HCEC 1CT (cell line): ENCODE measurements at regions not wholly inside any gene's neighbourhood (a gene's known extent, or its start where the extent isn't known, plus 50 kb on each side); places are given as distances from the start of the nearest gene placed in this dataset.
"Not testable (repeated sequence)": the region's sequence is repeated elsewhere in the genome, so short reads cannot be mapped to it uniquely, and the experiment has no call there.

Experiments used
- DNase-seq: peaks from one replicate; pipeline ENCODE4 v3.0.0-alpha.2; 2017

DNA sequence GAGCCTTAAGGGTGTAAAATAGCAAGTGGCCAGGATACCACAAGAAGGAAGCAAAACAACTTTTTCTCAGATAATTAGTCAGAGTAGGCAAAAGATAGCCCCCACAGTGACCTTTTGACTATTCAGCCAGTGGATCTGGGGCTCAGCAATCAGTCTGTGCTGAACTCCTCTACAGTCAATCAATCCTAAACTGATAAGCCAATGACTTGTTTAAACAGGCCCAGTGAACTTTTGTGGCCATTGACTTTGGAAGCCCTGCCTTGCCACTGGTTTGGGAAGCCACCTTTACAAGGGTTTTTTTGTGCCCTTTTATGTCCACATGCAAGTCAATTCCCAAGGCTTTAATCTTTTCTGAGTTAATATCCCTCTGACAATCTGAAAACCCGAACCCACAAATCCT lies 1565.0 kb upstream of the WWC1 start:
- no peak for DNase-seq

DNA sequence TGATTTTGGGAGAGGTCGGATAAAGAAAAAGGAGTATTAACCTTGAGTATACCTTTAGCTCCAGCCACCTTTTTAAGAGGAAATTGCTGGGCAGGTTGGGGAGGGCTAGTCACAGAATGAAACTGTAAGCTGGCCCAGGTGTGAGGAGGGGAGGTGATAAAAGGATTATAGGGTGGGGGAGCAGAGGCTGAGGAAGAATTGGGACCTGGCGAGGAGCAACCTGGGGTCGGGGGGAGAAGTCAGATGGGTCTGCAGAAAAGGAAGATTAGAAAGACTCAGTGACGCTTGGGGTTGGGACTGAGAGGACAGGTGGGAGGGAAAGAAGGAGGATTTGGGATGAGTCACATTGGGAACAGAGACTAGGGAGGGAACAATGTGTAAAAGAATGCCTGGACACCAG lies 1548.5 kb upstream of the WWC1 start:
- not testable (repeated sequence) for DNase-seq

DNA sequence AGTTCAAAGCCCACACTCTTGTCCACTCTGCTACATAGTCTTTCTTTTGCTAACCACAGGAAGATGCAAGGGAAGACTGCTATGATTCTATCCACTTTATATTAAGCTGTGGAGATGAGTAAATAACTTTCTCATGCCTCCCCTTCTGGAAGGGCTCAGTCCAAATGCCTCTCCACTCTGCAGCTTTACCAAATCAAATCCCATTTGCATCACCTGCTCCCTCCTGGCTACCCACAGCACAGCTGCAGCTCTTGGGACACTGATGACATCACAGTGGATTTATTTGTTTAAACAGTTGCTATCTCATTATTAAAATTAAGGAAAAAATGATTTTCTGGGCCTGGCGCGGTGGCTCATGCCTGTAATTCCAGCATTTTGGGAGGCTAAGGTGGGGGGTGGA lies 1544.9 kb upstream of the WWC1 start:
- no peak for DNase-seq

DNA sequence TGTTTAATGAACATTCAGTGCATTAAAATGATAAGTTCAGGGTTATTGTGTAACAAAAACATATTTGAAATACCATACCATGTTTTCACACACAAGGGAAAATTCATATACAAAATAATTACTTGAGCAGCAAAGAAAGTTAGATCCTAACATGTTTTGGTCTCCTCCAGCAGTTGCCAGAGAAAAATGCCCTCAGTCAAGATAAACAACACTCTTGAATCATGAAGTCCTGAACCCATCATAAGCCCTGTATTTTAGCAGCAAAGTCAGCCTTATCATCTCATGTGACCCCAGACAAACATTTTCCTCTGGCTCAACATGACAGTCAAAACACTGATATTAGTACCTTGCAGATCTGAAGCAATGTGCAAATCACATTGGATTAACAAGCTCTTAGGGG lies 1541.1 kb upstream of the WWC1 start:
- no peak for DNase-seq

DNA sequence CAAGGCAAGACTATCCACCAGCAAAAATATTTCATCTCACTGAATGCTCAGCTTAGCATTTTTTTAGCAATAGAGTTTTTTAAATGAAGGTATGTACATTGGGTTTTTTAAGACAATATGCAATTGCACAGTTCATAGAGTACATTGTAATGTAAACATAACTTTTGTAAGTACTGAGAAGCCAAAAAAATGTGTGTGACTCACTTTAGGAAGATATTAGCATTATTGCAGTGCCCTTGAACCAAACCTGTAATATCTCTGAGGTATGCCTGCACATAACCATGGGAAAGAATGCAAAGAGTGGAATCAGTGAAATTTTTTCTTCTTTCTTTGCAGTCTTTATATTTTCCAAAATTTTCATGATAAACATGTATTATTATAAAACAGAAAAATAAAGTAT lies 1533.3 kb upstream of the WWC1 start:
- DNase-seq, result peak; percentile 55

DNA sequence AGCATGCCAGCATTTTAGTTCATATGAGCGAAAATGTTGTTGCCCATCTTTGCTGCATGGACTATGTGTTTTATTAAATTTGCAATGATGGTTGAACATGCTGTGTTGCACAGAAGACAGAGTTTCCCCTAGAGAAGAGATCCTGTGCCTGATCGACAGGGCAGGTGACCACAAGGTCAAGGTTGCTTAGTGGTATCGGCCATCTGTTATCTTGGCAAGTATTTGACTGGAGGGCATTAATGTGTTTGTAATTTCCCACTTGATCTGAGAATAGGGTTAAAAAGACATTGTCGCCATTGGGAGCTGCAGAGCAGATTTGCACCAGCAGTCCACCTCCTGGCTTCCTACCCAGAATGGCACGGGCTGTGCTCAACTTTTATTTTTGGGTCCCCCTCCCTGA lies 1523.6 kb upstream of the WWC1 start:
- DNase-seq, result no peak

DNA sequence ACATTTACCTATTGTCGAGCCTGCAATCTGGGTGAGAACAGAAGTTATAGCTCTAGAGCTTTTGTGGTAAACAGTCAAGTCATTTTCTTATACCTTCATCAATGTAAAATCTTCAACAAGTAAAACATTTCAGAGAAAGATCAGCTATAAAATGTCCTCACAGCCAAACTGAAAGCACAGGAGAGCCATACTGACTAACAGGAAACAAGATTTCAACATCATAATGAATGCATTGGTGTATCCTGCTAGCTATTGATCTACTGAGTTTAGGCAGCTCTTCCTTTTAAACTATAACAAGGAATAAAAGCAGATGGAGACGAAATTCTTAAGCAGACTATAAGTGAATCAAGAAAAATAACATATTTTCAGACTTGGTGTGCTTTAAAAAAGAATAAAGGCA lies 1522.9 kb upstream of the WWC1 start:
- DNase-seq, result peak; percentile 45

DNA sequence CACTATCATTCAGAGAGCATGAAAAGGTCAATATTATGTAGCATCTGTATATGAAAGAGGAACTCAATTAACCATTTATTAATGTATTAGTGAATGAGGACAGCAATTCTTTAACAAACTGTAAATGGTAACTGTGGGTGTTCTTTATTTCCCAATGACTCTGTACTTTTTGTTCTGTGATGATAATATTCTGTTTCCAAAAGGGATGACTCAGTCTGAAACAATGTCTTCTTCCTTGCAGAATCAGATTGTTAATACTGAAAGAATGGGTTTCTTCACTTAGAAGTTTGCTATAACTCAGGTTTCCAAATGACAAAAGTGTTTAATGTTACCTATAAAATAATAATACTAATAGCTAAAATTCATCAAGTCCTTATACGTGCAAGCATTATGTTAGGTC lies 1518.7 kb upstream of the WWC1 start:
- DNase-seq, result peak; percentile 61

DNA sequence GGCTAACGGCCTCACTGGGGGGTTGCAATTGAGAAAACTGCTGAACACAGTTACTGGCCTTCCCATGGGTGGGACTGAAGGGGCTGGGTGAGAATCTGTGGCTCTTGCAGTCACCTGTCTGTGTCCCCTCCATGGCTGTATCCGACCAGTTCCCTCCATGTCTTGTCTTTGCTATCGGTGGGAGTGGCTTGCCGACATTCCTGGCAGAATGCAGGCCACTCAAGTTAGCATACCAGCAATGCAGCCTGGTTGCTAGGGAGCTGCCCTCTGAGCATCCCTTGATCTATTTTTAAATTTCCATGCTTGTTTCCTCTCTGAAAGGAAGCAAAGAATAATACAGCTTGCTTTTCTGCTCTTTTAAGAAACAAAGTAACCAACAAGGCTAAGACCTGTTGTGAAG lies 1509.7 kb upstream of the WWC1 start:
- no peak for DNase-seq

DNA sequence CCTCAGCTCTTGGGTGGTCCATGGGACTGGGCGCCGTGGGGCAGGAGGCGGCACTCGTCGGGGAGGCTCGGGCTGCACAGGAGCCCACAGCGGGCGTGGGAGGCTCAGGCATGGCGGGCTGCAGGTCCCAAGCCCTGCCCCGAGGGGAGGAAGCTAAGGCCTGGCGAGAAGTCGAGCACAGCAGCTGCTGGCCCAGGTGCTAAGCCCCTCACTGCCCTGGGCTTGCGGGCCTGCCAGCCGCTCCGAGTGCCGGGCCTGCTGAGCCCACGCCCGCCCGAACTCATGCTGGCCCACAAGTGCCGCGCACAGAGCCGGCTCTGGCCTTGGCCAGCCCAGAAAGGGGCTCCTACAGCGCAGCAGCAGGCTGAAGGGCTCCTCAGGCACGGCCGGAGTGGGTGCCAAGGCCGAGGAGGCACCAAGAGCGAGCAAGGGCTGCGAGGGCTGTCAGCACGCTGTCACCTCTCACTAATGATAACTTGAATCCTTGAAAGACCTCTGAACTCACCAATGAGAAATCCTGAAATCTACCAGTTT lies 1506.8 kb upstream of the WWC1 start:
- no peak for DNase-seq

DNA sequence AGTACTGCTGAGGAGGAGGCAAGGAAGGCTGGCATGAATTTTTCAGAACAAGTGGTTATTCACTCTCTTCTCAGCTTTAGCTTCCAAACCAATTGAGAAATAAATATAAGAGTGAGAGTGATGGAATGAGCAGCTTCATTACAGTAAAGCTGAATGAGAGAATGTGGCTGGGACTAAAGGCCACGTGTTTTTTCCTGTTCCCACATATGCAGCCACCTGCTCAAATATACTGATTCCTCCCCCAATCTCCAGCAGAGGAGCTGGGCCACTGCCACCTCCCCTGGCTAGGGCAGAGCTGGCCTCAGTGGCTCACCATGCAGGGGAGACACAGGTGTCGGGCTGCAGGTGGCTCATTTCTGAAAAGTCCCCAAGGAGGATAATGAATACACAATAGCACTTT lies 1505.3 kb upstream of the WWC1 start:
- no peak for DNase-seq

DNA sequence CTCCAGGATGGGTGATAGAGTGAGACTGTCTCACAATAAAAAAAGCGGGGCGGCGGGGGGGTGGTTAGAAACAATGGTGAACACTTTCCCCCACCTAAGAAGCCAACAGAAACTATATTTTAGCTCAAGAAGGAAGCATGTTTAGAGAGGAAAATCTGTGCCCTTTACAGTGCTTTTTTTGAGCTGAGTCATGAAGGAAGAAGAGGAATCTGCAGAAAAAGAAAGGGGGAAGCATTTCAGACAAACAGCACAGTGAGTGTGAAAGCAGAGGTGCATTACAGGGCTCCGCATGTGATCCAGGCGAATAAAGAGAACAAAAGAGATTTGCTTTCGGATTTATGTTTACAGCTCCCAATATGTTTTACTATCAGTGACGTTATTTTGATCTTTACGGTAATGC lies 1504.6 kb upstream of the WWC1 start:
- DNase-seq, result no peak

DNA sequence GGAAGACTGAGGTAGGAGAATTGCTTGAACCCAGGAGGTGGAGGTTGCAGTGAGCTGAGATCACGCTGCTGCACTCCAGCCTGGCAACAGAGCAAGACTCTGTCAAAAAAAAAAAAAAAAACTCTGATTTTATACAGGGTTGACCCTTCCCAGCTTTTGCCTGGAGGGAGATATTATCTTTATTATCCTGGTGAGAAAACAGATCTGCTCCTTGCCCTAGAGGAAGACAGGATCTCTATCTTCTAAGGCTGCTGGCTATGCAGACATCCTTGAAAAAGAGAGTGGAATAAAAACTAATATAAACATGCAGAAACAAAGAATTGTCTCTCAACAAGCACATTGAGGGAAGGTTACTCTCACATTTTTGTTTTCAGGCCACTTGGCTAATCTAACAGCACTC lies 1503.4 kb upstream of the WWC1 start:
- DNase-seq, result no peak

DNA sequence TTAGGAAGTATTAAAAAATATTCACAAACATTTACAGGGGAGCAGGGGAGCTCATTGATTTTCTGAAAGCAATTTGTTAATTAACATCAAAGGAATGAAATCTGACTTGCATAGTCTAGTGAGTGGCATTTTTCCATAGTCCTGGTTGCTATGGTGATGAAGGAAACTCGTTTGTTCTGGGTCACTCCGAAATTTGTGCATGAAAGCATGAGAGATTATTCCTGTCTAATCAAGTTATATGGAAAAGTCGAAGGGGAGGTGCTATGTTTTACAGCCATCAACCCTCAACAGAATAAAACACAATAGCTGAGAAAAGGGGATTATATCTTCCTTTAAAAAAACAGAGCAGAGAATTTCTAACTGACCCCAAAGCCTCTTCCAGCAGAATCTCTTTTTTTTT lies 1495.7 kb upstream of the WWC1 start:
- DNase-seq, result no peak

DNA sequence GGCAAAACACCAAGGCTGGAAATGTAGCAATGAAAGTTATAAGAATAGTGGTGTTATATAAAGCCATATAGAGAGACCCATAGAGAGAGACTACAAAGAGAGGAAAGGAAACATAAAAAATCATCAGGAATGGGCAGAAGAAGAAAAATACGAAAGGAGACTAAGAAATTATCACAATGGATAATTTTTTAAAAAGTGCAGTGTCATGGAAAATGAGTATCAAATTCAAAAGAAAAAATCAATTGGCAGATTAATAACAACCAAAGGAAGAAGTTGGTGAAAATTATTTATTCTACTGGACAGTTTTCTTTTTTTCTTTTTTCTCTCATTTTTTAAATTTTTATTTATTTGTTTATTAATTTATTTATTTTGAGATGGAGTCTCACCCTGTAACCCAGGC lies 1488.4 kb upstream of the WWC1 start:
- DNase-seq, result no peak

DNA sequence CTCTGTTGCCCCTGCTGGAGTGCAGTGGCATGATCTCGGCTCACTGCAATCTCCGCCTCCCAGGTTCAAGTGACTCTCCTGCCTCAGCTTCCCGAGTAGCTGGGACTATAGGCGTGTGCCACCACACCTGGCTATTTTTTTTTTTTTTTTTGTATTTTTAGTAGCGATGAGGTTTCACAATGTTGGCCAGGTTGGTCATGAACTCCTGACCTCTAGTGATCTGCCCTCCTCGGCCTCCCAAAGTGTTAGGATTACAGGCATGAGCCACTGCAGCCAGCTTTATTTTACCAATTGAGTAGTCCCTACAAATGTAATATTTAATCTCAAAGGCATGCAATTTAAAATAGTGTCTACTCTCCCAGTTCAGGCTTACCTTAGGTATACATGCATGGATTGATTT lies 1487.2 kb upstream of the WWC1 start:
- DNase-seq, result not testable (repeated sequence)

DNA sequence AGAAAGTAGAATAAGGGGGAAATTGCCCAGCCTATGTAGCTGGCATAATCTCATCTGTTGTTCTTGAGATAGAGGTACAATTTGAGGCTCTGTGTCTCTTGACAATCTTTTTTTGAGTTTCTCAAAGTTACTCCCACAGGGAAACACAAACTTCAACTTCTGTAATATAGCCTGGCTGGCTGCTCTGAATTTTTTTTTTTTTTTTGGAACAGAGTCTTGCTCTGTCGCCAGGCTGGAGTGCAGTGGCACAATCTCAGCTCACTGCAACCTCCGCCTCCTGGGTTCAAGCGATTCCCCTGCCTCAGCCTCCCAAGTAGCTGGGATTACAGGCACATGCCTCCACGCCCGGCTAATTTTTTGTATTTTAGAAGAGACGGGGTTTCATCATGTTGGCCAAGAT lies 1486.8 kb upstream of the WWC1 start:
- DNase-seq, result not testable (repeated sequence)

DNA sequence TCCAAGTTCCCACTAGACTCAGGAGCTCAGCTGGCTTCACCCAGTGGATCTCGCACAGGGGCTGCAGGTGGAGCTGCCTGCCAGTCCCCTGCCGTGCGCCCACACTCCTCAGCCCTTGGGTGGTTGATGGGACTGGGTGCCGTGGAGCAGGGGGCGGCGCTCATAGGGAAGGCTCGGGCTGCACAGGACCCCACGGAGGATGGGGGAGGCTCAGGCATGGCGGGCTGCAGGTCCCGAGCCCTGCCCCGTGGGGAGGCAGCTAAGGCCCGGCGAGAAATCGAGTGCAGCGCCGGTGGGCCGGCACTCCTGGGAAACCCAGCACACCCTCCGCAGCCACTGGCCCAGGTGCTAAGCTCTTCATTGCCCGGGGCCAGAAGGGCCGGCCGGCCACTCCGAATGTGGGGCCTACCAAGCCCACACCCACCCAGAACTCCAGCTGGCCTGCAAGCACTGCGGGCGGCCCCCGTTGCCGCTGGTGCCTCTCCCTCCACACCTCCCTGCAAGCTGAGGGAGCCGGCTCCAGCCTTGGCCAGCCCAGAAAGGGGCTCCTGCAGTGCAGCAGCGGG lies 1481.3 kb upstream of the WWC1 start:
- not testable (repeated sequence) for DNase-seq

DNA sequence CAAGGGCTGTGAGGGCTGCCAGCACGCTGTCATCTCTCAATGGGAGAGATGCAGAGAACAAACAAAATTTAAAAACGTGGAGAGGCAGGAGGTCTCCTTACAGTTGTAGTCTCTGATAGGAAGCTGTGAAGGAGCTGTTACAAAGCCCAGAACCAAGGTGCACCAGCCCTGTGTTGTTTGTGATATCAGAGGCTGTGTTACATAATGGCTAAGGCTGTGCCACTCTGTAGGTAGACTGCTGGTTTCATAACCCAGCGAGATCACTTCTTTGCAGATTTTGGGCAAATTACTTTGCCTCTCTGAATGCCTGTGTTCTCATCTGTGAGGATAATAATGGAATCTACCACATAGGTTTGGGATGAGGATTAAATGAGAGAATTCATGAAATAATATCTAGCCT lies 1480.7 kb upstream of the WWC1 start:
- DNase-seq, result no peak

DNA sequence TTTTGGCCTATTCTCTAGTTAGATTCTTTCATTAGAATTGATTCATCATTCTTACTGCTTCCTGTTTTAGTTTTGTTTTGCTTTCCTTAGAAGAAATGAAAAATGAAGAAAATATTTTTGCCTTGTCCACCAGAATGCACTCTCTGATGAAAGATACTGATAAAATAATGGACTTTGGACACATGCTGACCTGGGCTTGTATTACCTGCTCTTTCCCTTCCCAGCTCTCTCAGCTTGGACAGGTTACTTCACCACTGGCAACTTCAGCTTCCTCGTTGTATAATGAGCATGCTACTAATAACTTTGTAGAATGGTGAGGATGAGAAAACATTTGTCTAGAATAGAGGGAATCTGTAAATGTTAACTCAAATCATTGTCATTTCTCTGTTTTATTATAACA lies 1468.1 kb upstream of the WWC1 start:
- no peak for DNase-seq

DNA sequence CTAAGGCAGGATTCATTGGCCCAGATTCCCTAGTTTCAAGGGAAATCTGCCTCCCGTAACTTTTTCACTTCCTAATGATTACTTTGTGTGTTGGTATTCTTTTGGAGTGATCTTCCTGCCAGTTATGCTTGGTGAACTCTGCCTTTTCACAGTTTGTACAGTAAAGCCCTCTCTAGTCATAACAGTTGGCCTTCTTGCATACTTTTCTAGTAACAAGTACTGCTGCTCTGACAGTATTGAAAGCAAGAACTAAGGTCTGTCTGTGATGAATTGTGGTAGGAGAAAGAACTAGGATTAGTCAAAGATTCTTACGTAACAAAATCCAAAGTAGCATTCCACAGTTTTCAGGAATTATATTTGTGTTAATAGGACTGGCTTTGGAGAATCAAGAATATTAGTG lies 1457.2 kb upstream of the WWC1 start:
- DNase-seq, result no peak

DNA sequence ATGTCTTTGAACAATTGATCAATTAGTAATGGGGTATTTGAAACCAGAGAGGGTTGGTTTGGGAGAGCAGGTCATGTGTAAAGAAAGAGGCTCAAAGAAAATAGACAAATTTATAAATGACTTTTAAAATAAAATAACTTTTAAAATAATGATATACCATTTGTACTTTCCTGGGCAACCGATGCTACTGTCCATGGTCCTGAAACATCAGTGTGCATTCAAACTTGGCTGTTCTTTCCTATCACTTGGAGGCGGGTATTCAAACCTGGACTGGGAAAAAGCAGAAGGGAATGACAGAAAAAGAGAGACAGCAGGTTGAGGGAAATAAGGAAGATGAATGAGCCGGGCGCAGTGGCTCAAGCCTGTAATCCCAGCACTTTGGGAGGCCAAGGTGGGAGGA lies 1446.4 kb upstream of the WWC1 start:
- no peak for DNase-seq

DNA sequence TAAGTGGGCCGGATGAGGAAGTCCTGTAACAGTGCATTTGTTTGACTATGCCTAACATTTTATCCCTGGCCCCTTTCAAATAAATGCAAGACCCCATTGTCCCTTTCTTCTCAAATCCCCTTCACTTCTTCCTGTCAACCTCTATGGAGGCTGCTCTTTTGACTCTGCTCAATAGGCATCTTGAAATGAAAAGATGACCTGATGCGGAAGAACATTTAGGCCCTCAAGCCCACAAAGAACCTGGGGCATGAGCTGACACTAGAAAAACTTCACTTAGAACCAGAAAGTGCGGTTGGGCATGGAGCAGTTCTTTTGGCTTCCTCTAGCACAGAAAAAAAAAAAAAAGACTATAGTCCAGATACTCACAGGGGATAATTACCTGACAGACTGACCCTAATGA lies 1434.7 kb upstream of the WWC1 start:
- no peak for DNase-seq

DNA sequence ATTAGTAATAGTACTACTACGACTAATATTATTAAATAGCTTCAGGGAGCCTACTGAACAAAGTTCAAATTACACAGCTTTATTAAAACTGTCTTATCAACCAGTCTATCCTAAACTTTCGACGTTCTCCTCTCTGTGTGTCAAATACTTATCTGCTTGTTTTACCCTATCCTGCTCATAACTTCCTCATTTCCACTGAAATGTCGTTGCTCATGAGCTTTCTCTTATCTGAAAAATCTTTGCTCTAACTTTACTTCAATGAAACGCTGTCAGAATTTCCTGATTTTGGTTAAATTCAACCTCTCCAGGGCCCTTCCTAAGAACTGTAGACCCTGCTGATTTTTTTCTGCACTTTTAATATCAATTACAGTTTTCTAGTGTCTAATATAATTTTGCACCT lies 1431.0 kb upstream of the WWC1 start:
- no peak for DNase-seq

DNA sequence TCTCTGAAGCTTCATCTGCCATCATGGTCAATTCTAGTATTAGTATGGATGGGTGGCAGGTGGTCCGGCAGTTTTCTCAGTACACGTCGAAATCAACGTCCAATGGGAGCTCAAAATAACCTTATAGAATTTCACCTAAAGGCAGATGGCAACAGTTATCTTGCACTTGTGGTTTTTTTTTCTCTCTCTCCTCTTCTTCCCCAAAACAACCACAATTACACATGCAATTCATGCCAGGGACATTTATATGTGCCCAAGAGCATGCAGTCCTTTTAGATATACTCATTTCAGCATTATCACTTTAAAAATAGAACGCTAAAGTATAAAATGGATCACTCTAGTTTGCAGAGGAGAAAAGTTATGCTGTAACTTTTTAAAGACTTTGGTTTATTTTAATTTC lies 1428.9 kb upstream of the WWC1 start:
- no peak for DNase-seq

DNA sequence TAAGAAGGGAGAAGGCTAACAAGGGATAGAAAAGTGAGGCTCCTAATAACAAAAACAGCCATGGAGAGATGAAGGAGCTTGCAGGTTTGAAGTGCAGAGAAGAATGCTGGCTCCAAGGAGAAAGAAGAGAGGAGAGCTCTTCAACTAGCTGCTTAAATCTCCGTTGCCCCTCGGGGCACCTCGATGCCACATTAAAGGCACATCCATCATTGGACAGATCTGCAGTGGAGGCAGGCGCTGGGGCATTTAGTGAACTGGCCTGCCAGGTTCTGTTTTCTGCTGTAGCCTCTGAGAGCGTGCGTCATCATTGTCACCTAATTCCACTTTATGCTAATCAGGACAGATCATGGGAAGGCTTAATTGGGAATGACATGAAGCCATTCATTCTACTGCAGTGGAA lies 1426.2 kb upstream of the WWC1 start:
- no peak for DNase-seq
